ENCODE measurements at regions not wholly inside any gene's neighbourhood (a gene's known extent, or its start where the extent isn't known, plus 50 kb on each side); places are given as distances from the start of the nearest gene placed in this dataset.

DNA sequence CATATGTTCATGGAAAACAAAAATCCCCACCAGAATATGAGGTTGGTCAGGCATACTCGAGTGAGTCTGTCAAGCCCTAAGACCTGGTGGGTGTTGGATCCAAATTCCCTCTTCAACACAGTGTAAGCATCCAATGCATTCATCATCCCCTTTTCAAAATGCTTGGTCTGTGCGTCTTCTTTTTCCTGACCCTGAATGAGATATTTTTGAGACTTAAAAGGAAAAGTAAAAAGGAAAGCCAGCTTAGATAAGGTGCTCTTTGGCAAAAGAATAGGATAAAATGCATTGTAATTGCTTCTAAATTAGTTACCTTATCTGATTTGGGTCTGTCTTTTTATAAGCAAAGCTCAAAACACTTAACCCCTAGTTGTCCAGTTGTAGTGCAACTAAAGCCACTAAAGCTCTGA lies 331.5 kb downstream of the PTEN start:
- TF ChIP-seq, protein P1, sequence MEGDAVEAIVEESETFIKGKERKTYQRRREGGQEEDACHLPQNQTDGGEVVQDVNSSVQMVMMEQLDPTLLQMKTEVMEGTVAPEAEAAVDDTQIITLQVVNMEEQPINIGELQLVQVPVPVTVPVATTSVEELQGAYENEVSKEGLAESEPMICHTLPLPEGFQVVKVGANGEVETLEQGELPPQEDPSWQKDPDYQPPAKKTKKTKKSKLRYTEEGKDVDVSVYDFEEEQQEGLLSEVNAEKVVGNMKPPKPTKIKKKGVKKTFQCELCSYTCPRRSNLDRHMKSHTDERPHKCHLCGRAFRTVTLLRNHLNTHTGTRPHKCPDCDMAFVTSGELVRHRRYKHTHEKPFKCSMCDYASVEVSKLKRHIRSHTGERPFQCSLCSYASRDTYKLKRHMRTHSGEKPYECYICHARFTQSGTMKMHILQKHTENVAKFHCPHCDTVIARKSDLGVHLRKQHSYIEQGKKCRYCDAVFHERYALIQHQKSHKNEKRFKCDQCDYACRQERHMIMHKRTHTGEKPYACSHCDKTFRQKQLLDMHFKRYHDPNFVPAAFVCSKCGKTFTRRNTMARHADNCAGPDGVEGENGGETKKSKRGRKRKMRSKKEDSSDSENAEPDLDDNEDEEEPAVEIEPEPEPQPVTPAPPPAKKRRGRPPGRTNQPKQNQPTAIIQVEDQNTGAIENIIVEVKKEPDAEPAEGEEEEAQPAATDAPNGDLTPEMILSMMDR (IDR thresholded peaks at IDR 0.05; ENCODE audit: insufficient read depth, low read length, poor library complexity, severe bottlenecking) = no peak
- DNase-seq (ENCODE audit: low read depth) = no peak
- Histone ChIP-seq H3K36me3 (ENCODE audit: control insufficient read depth, insufficient read depth, low read length) (no peaks in the 10 kb centered on the region), H3K27me3 (ENCODE audit: control insufficient read depth, insufficient read depth, low read length) (no peaks in the 10 kb centered on the region), H3K4me3 (ENCODE audit: low read depth, low read length) (no peak overlapping the region)

DNA sequence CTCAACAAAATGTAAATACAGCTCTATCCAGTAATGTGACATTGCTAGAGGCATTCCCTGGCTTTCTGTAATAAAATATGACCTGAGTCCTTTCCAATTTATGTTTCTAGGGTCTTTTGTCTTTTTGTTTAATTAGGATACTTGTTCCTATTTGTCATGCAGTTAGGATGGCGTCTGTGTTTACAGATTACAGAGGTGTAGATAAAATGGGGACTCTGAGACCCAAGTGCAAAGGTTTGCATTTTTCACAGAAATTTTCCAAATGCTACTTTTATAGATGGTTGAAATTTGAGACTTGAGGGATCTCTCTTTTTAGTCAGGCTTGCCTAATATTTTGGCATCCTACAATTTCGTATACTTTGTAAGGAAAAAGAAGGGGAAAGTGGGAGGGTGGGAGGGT lies 332.4 kb downstream of the PTEN start:
- Histone ChIP-seq H3K36me3 (ENCODE audit: control insufficient read depth, insufficient read depth, low read length) (no peaks in the 10 kb centered on the region), H3K27me3 (ENCODE audit: control insufficient read depth, insufficient read depth, low read length) (no peaks in the 10 kb centered on the region), H3K4me3 (ENCODE audit: low read depth, low read length) (no peak overlapping the region)
- TF ChIP-seq, protein P1 (IDR thresholded peaks at IDR 0.05; ENCODE audit: insufficient read depth, low read length, poor library complexity, severe bottlenecking) = no peak
- DNase-seq (ENCODE audit: low read depth) = no peak

DNA sequence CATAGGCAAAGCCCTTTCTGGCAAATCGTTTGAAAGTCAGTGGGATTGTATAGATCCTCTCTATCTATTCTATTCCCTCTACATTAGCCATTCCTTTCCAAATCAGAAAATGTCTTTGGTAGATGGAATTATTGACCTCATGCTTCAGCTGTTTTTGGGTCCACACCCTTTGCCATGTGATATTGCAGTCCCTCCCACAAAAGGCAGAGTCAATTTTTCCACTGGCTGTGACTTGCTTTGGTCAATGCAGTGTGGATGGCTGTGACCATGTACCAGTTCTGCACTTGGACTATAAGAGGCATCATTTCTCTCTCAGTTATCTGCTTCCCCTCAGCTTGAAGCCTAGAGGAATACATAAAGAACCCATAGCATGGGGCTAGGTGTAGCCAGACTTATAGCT lies 332.9 kb downstream of the PTEN start:
- Histone ChIP-seq H3K36me3 (ENCODE audit: control insufficient read depth, insufficient read depth, low read length) (no peaks in the 10 kb centered on the region), H3K4me3 (ENCODE audit: low read depth, low read length) (no peak overlapping the region), H3K27me3 (ENCODE audit: control insufficient read depth, insufficient read depth, low read length) (no peaks in the 10 kb centered on the region)
- TF ChIP-seq, protein P1 (IDR thresholded peaks at IDR 0.05; ENCODE audit: insufficient read depth, low read length, poor library complexity, severe bottlenecking) = no peak
- DNase-seq (ENCODE audit: low read depth) = no peak

DNA sequence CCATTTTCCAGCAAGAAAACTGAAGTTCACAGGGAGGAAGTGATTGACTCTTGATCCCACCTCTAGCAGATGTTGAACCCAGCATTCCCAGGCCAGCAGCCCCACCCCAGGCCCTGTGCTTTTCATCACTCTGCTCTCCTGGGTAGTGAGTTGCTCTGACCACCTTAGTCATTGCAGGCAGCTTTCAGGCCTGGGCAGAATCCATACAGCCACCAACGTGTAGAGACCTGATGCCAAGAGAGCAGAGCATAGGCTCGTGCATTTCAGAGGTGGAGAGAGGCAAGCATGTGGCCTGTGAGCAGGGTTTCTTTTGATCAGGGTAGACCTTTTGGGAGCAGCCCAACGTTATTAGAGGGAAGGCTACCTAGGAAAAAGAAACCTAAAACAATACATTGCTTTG lies 334.6 kb downstream of the PTEN start:
- no peak for DNase-seq (ENCODE audit: low read depth)

DNA sequence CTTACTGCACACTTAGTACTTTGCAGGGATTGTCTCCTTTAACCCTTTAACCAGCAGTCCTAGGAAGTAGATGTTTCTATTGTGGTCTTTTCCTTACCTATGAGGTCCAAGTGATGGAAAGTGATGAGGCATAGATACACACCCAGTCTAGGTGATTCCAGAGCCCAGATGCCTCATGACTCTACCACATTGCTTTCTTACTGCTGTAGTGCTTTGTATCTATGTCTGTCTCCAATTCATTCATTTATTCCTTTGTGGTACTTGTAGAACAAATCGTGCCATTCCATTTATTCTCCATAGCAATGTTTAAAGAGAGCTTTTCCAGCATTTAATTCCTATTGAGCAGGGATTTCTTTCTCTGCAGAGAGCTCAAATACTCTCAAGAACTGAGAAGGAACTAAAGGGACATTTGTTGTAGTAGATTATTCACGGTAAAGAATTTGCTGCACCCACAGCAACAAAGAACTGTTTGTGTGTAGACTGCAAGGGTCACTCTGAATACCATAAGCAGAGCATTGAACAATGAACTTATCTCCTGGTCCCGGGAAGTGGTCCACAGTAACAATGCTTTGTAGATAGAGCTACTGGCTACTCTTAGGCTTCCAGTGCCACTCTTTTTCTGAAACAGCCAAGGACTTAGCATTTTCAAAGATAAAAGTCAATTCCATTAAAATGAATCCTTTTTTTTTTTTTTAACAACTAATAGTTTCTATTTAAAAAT lies 337.0 kb downstream of the PTEN start:
- no peak overlapping the region for H3K4me3 ChIP-seq (ENCODE audit: low read depth, low read length)
- TF ChIP-seq, protein P1 (IDR thresholded peaks at IDR 0.05; ENCODE audit: insufficient read depth, low read length, poor library complexity, severe bottlenecking) = no peak
- no peak for DNase-seq (ENCODE audit: low read depth)
- no peaks in the 10 kb centered on the region for H3K36me3 ChIP-seq (ENCODE audit: control insufficient read depth, insufficient read depth, low read length)
- no peaks in the 10 kb centered on the region for H3K27me3 ChIP-seq (ENCODE audit: control insufficient read depth, insufficient read depth, low read length)

More for the DNA sequence above, 334.6 kb downstream of the PTEN start:
- no peak overlapping the region for H3K4me3 ChIP-seq (ENCODE audit: low read depth, low read length)
- no peaks in the 10 kb centered on the region for H3K27me3 ChIP-seq (ENCODE audit: control insufficient read depth, insufficient read depth, low read length)
- H3K36me3 ChIP-seq (ENCODE audit: control insufficient read depth, insufficient read depth, low read length) = no peaks in the 10 kb centered on the region
- TF ChIP-seq, protein P1 (IDR thresholded peaks at IDR 0.05; ENCODE audit: insufficient read depth, low read length, poor library complexity, severe bottlenecking) = no peak

Data from kidney epithelial cell (primary cell).